ACHN (cell line): ENCODE measurements at regions not wholly inside any gene's neighbourhood (a gene's known extent, or its start where the extent isn't known, plus 50 kb on each side); places are given as distances from the start of the nearest gene placed in this dataset.
"Not testable (repeated sequence)": the region's sequence is repeated elsewhere in the genome, so short reads cannot be mapped to it uniquely, and the experiment has no call there.

ENCODE experiments used
- DNase-seq: peaks from one replicate; pipeline ENCODE4 v3.0.0-alpha.2; 2015
- in situ Hi-C: cut with HindIII; loops from 2 replicates; pipeline ENCODE4 v1.10.0; 2017; ENCODE audit warnings: low sequenced_read_pairs, low pct_ligation_motif_present, low pct_unique_long_range_greater_than_20kb

- no peak for DNase-seq
- in situ Hi-C loops: no loop called here
These were observed 73.8 kb upstream of the CD2AP start for GRCh38 chr6:47403801-47404200.

GRCh38 chr6:47404435-47404834 is 73.2 kb upstream of the CD2AP start:
- no peak for DNase-seq
- in situ Hi-C loops: no loop called here

GRCh38 chr6:47405273-47405672 is 72.3 kb upstream of the CD2AP start:
- DNase-seq: no peak
- in situ Hi-C loops: no loop called here

- DNase-seq: peak; percentile 47
- in situ Hi-C loops: no loop called here
These were observed 70.0 kb upstream of the CD2AP start for GRCh38 chr6:47407300-47408281.

DNA sequence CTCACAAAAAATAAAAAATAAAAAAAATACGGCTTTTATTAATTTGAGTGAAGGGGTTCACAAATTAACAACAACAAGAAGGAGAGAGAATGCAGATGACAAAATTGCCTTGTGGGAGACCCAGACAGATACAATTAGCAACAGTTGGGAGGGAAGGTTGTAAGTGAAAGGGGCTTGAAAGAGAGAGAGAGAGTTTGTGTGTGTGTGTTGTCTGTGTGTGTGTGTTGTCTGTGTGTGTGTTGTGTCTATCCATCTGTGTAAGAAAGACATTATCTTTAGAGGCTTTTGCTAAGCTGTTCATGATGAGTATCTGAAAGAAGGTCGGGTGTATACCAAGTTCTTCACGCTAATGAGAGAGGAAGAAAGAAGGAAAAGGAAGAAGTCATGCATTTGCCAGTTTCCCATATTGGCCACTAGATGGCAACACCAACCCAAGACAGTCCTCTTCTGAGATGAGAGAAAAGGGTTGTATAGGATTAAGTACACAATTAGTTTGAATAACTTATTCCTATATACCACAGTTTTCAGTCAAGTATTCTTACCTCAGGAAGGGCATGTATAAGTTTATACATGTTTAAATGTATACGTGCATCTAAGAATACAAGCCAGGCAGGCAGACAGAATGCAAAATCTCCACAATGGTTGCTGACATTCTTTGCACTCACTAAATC is 63.7 kb upstream of the CD2AP start:
- in situ Hi-C loops: no loop called here
- peak; percentile 72 for DNase-seq

DNA sequence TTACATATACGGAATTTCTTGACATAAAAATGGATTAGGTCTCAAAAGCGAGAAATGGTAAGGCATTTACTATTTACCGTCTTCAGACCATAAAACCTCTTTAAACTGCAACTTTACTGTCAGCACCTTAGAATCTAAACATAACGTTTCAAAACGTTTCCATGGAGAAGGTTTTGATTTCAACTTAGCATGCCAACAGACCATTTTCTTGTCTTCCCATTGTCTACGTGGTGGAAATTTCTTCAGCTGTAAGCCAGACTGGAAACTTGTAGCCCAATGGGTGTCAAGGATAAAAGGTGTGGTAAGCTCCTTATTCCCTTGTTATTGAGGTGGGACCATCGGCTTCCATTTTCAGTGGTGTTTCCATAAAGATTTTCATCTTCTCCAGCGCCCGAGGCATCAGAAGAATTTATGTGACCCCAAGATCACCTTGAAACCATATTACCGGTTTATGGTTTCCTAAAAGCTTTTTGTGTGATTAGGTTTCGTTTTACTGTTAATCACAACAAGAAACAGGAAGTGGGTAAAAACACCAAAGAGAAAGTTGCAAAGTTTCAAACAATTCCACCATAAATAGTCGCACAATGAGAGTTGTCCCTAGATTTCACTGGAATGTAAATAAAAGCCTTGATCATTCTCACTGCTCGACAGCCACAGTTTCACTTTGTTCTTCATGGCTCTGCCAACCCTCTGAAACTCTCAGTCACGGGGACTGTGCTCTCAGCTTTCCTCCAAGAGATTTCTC is 63.0 kb upstream of the CD2AP start:
- DNase-seq: peak; percentile 57
- in situ Hi-C loops: no loop called here

DNA sequence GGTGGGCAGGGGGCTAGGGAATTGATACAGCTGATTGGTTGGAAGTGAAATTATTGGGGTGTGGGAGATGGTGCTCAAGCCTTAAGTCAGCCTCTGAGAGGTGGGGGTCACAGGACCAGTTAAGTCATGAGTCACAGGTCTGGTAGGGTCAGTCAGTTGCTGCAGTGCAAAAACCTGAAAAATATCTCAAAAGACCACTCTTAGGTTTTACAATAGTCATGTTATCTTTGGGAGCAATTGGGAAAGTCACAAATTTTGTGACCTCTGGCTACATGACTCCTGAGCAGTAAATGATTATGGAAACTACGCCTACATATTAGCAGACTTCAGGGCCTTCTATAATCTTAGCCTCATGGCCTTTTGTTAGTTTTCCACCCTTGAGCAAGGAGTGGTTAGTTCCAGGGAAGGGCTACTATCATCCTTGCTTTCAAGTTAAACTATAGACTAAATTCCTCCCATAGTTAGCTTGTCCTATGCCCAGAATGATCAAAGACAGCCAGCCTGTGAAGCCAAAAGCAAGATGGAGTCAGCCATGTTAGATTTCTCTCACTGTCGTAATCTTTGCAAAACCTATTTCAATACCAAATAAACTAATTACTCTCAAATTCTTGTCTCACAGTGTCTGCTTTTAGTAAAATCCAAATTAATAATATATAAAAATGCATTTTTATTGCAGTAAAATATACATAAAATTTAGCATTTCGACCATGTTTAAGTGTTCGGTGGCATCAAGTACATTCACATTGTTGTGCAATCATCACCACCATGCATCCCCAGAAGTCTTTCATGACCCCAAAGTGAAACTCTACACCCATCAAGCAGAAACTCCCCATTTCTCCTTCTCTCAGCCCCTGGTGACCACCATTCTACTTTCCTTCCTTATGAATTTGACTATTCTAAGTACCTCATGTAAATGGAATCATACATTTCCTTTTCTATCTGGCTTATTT is 60.9 kb upstream of the CD2AP start:
- no peak for DNase-seq
- in situ Hi-C loops: no loop called here

- DNase-seq: peak; percentile 83
- in situ Hi-C loops: no loop called here
These were observed 58.0 kb upstream of the CD2AP start for GRCh38 chr6:47419621-47420020.

- no peak for DNase-seq
- in situ Hi-C loops: no loop called here
These were observed 56.9 kb upstream of the CD2AP start for GRCh38 chr6:47420394-47421371.

GRCh38 chr6:47423079-47423478 is 54.5 kb upstream of the CD2AP start:
- in situ Hi-C loops: no loop called here
- DNase-seq: no peak

DNA sequence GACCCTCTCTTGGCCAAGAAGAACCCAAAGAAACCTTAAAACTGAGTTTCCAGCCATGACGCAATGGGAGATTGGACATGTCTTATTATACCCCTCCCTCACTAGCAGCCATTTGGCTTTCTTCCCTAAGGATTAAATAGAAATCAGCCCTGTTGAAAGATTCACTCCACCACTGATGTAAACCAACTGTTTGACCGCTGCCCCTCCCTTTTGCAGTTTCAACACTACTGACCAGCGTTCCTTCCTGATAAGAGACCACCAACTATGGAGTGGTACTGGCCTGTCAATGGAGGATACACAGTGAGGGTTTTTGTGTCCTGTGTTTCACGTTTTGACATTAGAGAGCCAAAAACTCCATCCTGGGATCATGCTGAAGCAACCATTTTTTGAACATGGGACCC is 53.2 kb upstream of the CD2AP start:
- DNase-seq: no peak
- in situ Hi-C loops: no loop called here

GRCh38 chr6:47425724-47426123 is 51.9 kb upstream of the CD2AP start:
- in situ Hi-C loops, DNase-seq: not testable (repeated sequence)

- in situ Hi-C loops: no loop called here
These were observed 50.9 kb upstream of the CD2AP start for GRCh38 chr6:47426524-47427302.

DNA sequence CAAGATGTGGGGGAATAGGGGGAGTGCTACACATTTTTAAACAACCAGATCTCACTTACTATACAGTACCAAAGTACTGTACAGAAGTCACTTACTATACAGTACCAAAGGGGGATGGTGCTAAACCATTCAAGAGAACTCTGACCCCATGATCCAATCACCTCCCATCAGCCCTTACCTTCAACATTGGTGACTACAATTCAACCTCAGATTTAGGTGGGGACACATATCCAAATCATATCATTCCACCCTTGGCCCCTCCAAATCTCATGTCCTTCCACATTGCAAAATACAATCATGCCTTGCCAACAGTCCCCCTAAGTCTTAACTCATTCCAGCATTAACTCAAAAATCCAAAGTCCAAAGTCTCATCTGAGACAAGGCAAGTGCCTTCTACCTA is 49.9 kb upstream of the CD2AP start:
- in situ Hi-C loops: no loop called here
- no peak for DNase-seq

More at GRCh38 chr6:47426524-47427302, 50.9 kb upstream of the CD2AP start:
- DNase-seq: no peak
